DND-41 (cell line): ENCODE measurements at regions not wholly inside any gene's neighbourhood (a gene's known extent, or its start where the extent isn't known, plus 50 kb on each side); places are given as distances from the start of the nearest gene placed in this dataset.

ENCODE experiments used
- ATAC-seq: fragments of 200-7000 bp; cut with Tn5 transposase; 3 replicates; pipeline ENCODE4 v1.9.1; 2021; ENCODE audit warnings: low read depth; ENCODE audit not compliant: insufficient read depth
- DNase-seq: peaks from one replicate; pipeline ENCODE4 v3.0.0-alpha.2; 2020
- H2AFZ ChIP-seq: 2 replicates; pipeline ENCODE4 v1.6.0; 2012; ENCODE audit warnings: low read depth, low read length
- H3K27ac ChIP-seq: 2 replicates; pipeline ENCODE4 v1.5.1; 2012; ENCODE audit warnings: low read length, inconsistent platforms
- H3K27me3 ChIP-seq: fragments of 200-600 bp; sonication (generic); 2 replicates; pipeline ENCODE4 v1.6.0; 2012; ENCODE audit warnings: low read length, mild to moderate bottlenecking, inconsistent platforms; ENCODE audit not compliant: insufficient read depth, poor library complexity
- H3K36me3 ChIP-seq: 2 replicates; pipeline ENCODE4 v1.5.1; 2012; ENCODE audit warnings: low read length, inconsistent platforms; ENCODE audit not compliant: insufficient read depth
- H3K4me1 ChIP-seq: 2 replicates; pipeline ENCODE4 v1.5.1; 2012; ENCODE audit warnings: mild to moderate bottlenecking, low read length; ENCODE audit not compliant: insufficient read depth
- H3K4me2 ChIP-seq: 2 replicates; pipeline ENCODE4 v1.6.0; 2012; ENCODE audit warnings: mild to moderate bottlenecking, moderate library complexity, low read length, inconsistent platforms; ENCODE audit not compliant: insufficient read depth
- H3K4me3 ChIP-seq, 2 experiments: fragments of 200-600 bp in 1 of 2; shearing (Covaris generic) in 1 of 2; 2 replicates each; pipeline ENCODE4 v1.5.1; 2012 to 2016; ENCODE audit warnings: inconsistent platforms in 2 of 2, low read length in 2 of 2, mild to moderate bottlenecking in 2 of 2, low read depth in 1 of 2, moderate library complexity in 1 of 2
- H3K79me2 ChIP-seq: 2 replicates; pipeline ENCODE4 v1.6.0; 2012; ENCODE audit warnings: low read length, inconsistent platforms; ENCODE audit not compliant: insufficient read depth
- H3K9ac ChIP-seq: 2 replicates; pipeline ENCODE4 v1.6.0; 2012; ENCODE audit warnings: low read depth, mild to moderate bottlenecking, inconsistent platforms, low read length, moderate library complexity
- H3K9me3 ChIP-seq: 2 replicates; pipeline ENCODE4 v1.5.1; 2012; ENCODE audit warnings: low read length, moderate library complexity, mild to moderate bottlenecking, inconsistent platforms; ENCODE audit not compliant: insufficient read depth, severe bottlenecking
- H4K20me1 ChIP-seq: 2 replicates; pipeline ENCODE4 v1.6.0; 2012; ENCODE audit warnings: low read length; ENCODE audit not compliant: insufficient read depth
- CTCF ChIP-seq: IDR thresholded peaks from 2 replicates; pipeline ENCODE4 v1.5.1; 2012; ENCODE audit warnings: borderline replicate concordance, low read length, moderate library complexity, mild to moderate bottlenecking; ENCODE audit not compliant: poor library complexity, severe bottlenecking; ENCODE audit errors: extremely low read depth
- EZH2 ChIP-seq: IDR thresholded peaks from 3 replicates; pipeline ENCODE4 v1.6.1; 2012; ENCODE audit warnings: borderline replicate concordance, low read depth, mild to moderate bottlenecking, moderate library complexity, low read length, inconsistent platforms; ENCODE audit not compliant: severe bottlenecking

GRCh38 chr13:26908126-26908525 is 147.5 kb upstream of the GPR12 start:
- no peak overlapping the region for H3K4me2 ChIP-seq
- no peak overlapping the region for H2AFZ ChIP-seq
- no peaks in the 10 kb centered on the region for H3K36me3 ChIP-seq
- peaks cover 23% of the 10 kb centered on the region for H3K27me3 ChIP-seq
- DNase-seq (no peak), ATAC-seq (no peak)
- H3K4me1 ChIP-seq, result no peaks in the 10 kb centered on the region
- H3K9ac ChIP-seq, result no peak overlapping the region
- H3K9me3 ChIP-seq, result no peaks in the 10 kb centered on the region
- H3K4me3 ChIP-seq, result no peak overlapping the region
- no peaks in the 10 kb centered on the region; the same call in 1 of the 2 replicates for H4K20me1 ChIP-seq
- H3K27ac ChIP-seq, result no peak overlapping the region
- no peaks in the 10 kb centered on the region for H3K79me2 ChIP-seq
- TF ChIP-seq CTCF (no peak), EZH2 (no peak)

- Histone ChIP-seq H3K9ac (no peak overlapping the region), H3K4me2 (no peak overlapping the region), H3K27ac (no peak overlapping the region), H3K36me3 (no peaks in the 10 kb centered on the region), H4K20me1 (peaks cover 5% of the 10 kb centered on the region; the same call in 1 of the 2 replicates), H3K4me1 (no peaks in the 10 kb centered on the region), H2AFZ (no peak overlapping the region), H3K4me3 (no peak overlapping the region), H3K79me2 (no peaks in the 10 kb centered on the region), H3K27me3 (no peaks in the 10 kb centered on the region), H3K9me3 (no peaks in the 10 kb centered on the region)
- DNase-seq (no peak), ATAC-seq (no peak)
- TF ChIP-seq CTCF, result no peak
- no peak for TF ChIP-seq EZH2
Measured at GRCh38 chr13:26899202-26899601, 138.6 kb upstream of the GPR12 start.

- H4K20me1 ChIP-seq, result peaks cover 5% of the 10 kb centered on the region; the same call in 1 of the 2 replicates
- no peaks in the 10 kb centered on the region for H3K4me1 ChIP-seq
- no peak overlapping the region for H3K4me3 ChIP-seq
- H3K79me2 ChIP-seq, result no peaks in the 10 kb centered on the region
- H3K9ac ChIP-seq, result no peak overlapping the region
- ATAC-seq (no peak), DNase-seq (no peak)
- TF ChIP-seq CTCF (no peak), EZH2 (no peak)
- no peak overlapping the region for H3K27ac ChIP-seq
- H3K4me2 ChIP-seq, result no peak overlapping the region
- H3K27me3 ChIP-seq, result no peaks in the 10 kb centered on the region
- H3K9me3 ChIP-seq, result no peaks in the 10 kb centered on the region
- no peak overlapping the region for H2AFZ ChIP-seq
- no peaks in the 10 kb centered on the region for H3K36me3 ChIP-seq
Measured at GRCh38 chr13:26897706-26898550, 137.3 kb upstream of the GPR12 start.
